ENCODE measurements at regions not wholly inside any gene's neighbourhood (a gene's known extent, or its start where the extent isn't known, plus 50 kb on each side); places are given as distances from the start of the nearest gene placed in this dataset.

GRCh38 chr4:14496969-14497368 lies 505.3 kb upstream of the CPEB2 start (continued):
- TF ChIP-seq, protein P1, sequence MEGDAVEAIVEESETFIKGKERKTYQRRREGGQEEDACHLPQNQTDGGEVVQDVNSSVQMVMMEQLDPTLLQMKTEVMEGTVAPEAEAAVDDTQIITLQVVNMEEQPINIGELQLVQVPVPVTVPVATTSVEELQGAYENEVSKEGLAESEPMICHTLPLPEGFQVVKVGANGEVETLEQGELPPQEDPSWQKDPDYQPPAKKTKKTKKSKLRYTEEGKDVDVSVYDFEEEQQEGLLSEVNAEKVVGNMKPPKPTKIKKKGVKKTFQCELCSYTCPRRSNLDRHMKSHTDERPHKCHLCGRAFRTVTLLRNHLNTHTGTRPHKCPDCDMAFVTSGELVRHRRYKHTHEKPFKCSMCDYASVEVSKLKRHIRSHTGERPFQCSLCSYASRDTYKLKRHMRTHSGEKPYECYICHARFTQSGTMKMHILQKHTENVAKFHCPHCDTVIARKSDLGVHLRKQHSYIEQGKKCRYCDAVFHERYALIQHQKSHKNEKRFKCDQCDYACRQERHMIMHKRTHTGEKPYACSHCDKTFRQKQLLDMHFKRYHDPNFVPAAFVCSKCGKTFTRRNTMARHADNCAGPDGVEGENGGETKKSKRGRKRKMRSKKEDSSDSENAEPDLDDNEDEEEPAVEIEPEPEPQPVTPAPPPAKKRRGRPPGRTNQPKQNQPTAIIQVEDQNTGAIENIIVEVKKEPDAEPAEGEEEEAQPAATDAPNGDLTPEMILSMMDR (conservative IDR thresholded peaks at IDR 0.05; ENCODE audit: low read depth in 2 of 2): no peak

GRCh38 chr4:14504162-14504561 lies 498.1 kb upstream of the CPEB2 start:
- no peak overlapping the region for H3K4me2 ChIP-seq
- no peak overlapping the region for H3K4me3 ChIP-seq
- H3K27ac ChIP-seq (ENCODE audit: low read depth): no peak overlapping the region
- no peaks in the 10 kb centered on the region for H3K79me2 ChIP-seq (replicated peaks; ENCODE audit: insufficient read depth)
- ATAC-seq (no peak), DNase-seq (ENCODE audit: low spot score) (no peak)
- Mint-ChIP-seq H3K27me3 (ENCODE audit: insufficient read depth, low read depth, poor library complexity) (no peaks in the 10 kb centered on the region), H3K4me3 (no peak overlapping the region), H3K4me1 (peaks cover 4% of the 10 kb centered on the region; the same call in 1 of the 3 replicates), H3K9me3 (no peaks in the 10 kb centered on the region), H3K27ac (no peak overlapping the region), H3K36me3 (ENCODE audit: low read depth) (no peaks in the 10 kb centered on the region)
- no peaks in the 10 kb centered on the region for H3K36me3 ChIP-seq (ENCODE audit: insufficient read depth)
- H2AFZ ChIP-seq: no peak overlapping the region
- no peaks in the 10 kb centered on the region for H3F3A ChIP-seq (replicated peaks; ENCODE audit: low read depth)
- no peaks in the 10 kb centered on the region for H3K9me2 ChIP-seq (ENCODE audit: insufficient read depth)
- no peaks in the 10 kb centered on the region for H4K20me1 ChIP-seq (replicated peaks; ENCODE audit: insufficient read depth)
- no peaks in the 10 kb centered on the region for H3K4me1 ChIP-seq (ENCODE audit: insufficient read depth)
- H3K27me3 ChIP-seq (ENCODE audit: insufficient read depth): no peaks in the 10 kb centered on the region
- TF ChIP-seq, protein P1 (conservative IDR thresholded peaks at IDR 0.05; ENCODE audit: low read depth in 2 of 2): no peak
- TF ChIP-seq STAT1 (IDR thresholded peaks at IDR 0.05; ENCODE audit: unreplicated experiment) (no peak), EZH2phosphoT487 (IDR thresholded peaks at IDR 0.05; ENCODE audit: unreplicated experiment) (no peak), ZNF114 (CRISPR knock-in tag; IDR thresholded peaks at IDR 0.05) (no peak), ZNF331 (CRISPR knock-in tag; IDR thresholded peaks at IDR 0.05; ENCODE audit: low read depth) (no peak), ETS1 (IDR thresholded peaks at IDR 0.05) (no peak), EZH2 (IDR thresholded peaks at IDR 0.05; ENCODE audit: low read depth, unreplicated experiment) (no peak), JUNB (IDR thresholded peaks at IDR 0.05; ENCODE audit: unreplicated experiment) (no peak), POLR2AphosphoS5 (IDR thresholded peaks at IDR 0.05; ENCODE audit: low read depth) (no peak), ZNF462 (CRISPR knock-in tag; IDR thresholded peaks at IDR 0.05) (no peak)
- TF ChIP-seq, protein P2, sequence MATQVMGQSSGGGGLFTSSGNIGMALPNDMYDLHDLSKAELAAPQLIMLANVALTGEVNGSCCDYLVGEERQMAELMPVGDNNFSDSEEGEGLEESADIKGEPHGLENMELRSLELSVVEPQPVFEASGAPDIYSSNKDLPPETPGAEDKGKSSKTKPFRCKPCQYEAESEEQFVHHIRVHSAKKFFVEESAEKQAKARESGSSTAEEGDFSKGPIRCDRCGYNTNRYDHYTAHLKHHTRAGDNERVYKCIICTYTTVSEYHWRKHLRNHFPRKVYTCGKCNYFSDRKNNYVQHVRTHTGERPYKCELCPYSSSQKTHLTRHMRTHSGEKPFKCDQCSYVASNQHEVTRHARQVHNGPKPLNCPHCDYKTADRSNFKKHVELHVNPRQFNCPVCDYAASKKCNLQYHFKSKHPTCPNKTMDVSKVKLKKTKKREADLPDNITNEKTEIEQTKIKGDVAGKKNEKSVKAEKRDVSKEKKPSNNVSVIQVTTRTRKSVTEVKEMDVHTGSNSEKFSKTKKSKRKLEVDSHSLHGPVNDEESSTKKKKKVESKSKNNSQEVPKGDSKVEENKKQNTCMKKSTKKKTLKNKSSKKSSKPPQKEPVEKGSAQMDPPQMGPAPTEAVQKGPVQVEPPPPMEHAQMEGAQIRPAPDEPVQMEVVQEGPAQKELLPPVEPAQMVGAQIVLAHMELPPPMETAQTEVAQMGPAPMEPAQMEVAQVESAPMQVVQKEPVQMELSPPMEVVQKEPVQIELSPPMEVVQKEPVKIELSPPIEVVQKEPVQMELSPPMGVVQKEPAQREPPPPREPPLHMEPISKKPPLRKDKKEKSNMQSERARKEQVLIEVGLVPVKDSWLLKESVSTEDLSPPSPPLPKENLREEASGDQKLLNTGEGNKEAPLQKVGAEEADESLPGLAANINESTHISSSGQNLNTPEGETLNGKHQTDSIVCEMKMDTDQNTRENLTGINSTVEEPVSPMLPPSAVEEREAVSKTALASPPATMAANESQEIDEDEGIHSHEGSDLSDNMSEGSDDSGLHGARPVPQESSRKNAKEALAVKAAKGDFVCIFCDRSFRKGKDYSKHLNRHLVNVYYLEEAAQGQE (IDR thresholded peaks at IDR 0.05; ENCODE audit: unreplicated experiment): no peak

All from GM23338 (cell line).